HG02970 (cell line): ENCODE measurements at regions not wholly inside any gene's neighbourhood (a gene's known extent, or its start where the extent isn't known, plus 50 kb on each side); places are given as distances from the start of the nearest gene placed in this dataset.

ENCODE experiments used
- ATAC-seq: cut with Tn5 transposase; IDR thresholded peaks from one replicate; pipeline ENCODE4 v1.9.1; 2021; ENCODE audit warnings: mild to moderate bottlenecking, moderate library complexity, moderate number of reproducible peaks; ENCODE audit not compliant: unreplicated experiment, low FRiP score

GRCh38 chr4:12286351-12286750 lies 857.7 kb upstream of the HS3ST1 start:
- ATAC-seq = no peak

GRCh38 chr4:12270546-12270945 lies 841.9 kb upstream of the HS3ST1 start:
- no peak for ATAC-seq

DNA sequence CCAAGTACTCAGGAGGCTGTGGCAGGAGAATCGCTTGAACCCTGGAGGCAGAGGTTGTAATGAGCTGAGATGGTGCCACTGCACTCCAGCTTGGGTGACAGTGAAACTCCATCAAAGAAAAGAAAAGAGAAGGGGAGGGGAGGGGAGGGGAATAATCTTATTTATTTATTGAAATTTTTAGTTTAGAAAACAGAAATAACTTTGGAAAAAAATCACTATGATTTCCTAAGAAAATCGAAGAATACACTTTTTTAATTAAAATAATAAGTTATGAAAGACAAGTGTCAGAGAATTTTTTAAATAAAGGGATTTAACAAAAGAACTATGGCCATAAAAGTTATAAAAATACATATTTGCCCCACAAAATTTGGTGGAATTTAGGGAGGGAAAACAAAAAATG lies 836.9 kb upstream of the HS3ST1 start:
- no peak for ATAC-seq

- ATAC-seq = no peak
These were observed 831.8 kb upstream of the HS3ST1 start for GRCh38 chr4:12260453-12260852.

DNA sequence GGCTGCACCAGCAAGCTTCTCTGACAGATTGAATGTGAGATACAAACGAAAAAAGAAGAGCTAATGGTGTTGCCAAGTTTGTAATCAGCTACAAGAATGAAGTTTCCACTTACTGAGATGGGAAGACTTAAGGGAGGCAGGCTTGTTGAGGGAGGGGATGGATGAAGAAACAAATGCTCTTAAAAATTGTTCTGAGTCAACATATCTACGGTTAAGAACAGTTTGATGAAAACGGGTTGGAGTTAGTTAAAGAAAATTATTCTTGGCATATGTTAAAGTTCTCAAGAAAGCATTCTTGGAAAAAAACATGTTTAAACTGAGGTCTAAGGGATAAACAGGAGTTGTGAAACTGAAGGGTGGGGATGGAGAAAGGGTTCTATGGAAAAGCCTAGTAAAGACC lies 816.3 kb upstream of the HS3ST1 start:
- ATAC-seq = no peak

DNA sequence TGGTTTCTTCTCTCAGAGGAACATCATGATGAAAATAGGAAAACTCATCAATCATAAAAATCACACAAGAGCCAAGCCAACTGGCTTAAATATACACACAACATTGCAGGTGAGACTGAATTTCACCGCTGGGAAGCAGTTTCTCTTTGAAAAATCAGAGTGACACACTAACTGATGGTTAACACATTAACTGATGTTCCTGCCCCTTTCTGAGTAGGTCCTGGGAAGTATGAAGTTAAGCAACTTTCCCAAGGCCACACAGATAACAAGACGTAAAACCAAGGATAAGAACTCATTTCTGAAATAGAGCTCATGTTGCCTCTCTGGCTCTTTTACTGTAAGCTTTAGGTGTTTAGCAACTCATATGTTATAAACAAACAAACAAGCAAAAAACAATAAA lies 813.7 kb upstream of the HS3ST1 start:
- no peak for ATAC-seq

DNA sequence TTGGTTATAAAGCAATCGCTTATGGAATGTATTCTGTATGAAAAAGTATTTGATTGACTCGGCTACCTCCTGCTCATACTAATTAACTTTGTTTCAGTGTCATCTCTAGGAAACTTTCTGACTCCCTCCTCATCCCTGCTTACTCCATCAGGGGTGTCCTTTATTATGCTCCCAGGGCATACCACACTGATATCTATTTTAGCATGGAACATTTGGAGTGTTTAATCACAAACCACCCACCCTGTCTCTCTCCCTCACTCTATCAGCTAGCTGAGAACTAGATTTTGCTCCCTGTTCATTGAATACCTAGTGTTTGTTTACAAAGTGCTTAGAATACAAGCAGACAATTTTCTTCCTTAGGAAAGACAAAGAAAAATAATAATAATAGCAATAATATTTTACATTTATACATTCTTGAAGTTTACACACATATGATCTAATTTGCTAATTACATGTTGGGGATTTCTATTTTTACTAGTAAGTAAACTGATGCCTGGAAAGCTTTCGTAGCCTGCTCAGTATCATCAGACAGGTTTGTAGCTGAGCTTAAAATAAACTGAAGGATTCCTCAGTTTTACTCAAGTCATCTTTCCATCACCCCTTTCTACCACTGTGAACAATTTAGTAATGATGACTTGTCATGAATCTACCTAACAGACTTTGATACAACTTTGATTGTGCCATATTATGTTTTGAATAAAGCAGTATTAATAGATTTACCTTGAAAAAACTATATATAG lies 811.4 kb upstream of the HS3ST1 start:
- no peak for ATAC-seq

GRCh38 chr4:12231098-12231497 lies 802.4 kb upstream of the HS3ST1 start:
- ATAC-seq = no peak

GRCh38 chr4:12221031-12221430 lies 792.3 kb upstream of the HS3ST1 start:
- ATAC-seq = no peak

- ATAC-seq = no peak
These were observed 782.9 kb upstream of the HS3ST1 start for GRCh38 chr4:12211636-12212035.

GRCh38 chr4:12207396-12207795 lies 778.7 kb upstream of the HS3ST1 start:
- no peak for ATAC-seq

- ATAC-seq = no peak
These were observed 777.4 kb upstream of the HS3ST1 start for GRCh38 chr4:12206091-12206490.

GRCh38 chr4:12203945-12204344 lies 775.3 kb upstream of the HS3ST1 start:
- ATAC-seq = no peak

DNA sequence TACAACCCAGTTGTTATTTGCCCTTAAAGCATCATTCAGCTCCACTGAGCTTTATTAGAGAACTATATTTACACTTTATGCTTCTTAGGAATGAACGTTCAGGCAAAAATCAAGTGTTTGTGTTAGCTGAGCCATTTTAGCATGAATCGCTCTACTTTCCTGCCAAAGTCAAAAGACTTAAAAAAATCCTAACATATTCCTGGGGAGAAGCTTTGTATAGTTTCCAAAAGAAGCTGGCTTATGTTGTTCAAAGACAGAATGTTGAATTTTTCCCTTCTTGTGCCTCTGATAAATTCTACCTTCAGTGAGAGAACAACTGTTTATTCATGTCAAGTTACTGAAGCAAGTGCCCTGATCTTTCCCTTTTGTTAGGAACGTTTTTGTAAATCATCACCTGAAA lies 771.5 kb upstream of the HS3ST1 start:
- ATAC-seq = no peak

- no peak for ATAC-seq
These were observed 757.8 kb upstream of the HS3ST1 start for GRCh38 chr4:12186526-12186925.

DNA sequence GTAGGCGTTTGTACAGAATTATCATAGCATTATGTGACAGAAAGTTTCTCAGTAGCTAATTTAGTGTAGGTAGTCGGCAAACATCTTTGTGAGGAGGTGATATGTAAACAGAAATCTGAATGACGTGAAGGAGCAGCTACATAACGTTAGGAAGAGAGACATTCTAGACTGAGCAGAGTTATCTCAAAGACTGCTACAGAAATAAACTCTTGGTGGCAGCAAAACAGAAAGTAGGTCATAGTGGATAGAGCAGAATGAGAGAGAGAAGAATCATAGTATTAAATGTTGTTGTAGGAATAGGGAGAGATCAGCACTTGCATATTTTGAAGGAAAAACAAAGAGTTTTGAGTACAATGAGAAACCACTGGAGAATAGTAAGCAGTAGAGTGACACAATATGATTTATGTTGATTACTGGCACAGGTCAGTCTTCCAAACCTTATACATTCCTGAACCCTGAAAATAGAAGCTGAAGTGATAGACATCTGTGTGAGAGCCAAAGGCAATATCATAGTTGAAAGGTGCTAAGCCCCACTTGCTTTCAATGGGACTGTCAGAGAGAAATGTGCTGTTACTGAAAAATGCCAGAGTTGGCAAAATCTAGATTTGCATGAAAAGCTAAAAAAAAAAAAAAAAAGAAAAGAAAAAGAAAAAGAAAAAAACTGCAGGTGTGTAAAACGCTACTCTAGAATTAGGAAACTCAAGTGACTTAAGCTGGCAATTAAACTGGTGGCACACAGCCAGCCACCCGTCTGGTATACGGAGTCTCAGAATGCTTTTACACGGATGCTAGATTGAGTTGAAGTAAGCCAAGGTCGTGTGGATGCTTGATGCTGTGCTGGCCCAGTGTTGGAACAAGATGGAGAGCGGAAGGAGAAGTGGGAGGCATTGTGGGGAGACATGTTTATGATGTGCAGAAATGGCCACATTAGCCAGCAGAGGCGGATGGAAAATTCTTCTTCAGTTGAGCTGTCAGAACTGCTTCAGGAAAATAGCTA lies 750.2 kb upstream of the HS3ST1 start:
- no peak for ATAC-seq

GRCh38 chr4:12177416-12177815 lies 748.7 kb upstream of the HS3ST1 start:
- ATAC-seq = no peak

- ATAC-seq = no peak
These were observed 744.8 kb upstream of the HS3ST1 start for GRCh38 chr4:12173496-12173895.

DNA sequence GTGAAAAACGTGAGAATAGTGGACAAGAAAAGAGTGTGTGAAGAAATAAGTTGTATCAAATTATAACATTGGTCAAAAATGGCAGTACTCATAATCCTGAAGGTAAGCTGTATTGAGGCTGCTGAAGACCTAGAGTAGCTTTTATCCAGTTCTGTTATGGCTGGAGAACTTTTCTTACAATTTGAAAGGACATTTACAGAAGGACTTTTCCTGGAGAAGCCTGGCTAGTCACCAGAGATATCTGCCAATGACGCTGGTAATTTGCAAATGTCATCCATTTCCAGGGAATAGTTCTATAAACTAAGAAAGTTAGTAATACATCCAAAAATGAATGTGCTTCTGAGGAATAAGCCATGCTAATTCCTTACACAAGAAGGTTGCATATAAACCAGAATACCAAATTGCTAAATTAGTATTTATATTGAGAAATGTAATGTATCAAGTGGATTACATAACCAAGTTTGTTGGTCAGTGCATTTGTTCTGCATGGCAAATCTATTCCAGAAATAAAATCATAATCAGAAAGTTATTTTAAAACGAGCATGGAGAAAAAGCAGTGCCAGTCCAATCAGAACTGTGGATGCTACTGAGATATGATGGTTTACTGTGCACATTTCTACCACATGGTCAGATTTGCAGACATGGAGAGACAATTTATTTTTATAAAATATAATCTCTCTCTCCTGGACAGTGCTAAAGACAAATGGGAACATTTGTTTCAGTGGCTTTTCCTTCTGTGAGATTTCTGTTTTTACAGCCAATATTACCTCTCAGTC lies 743.7 kb upstream of the HS3ST1 start:
- ATAC-seq = no peak

GRCh38 chr4:12170308-12170707 lies 741.6 kb upstream of the HS3ST1 start:
- no peak for ATAC-seq

- ATAC-seq = no peak
These were observed 736.9 kb upstream of the HS3ST1 start for GRCh38 chr4:12165616-12166015.
